Body of pancreas (tissue), 4 donors: ENCODE measurements at regions not wholly inside any gene's neighbourhood (a gene's known extent, or its start where the extent isn't known, plus 50 kb on each side); places are given as distances from the start of the nearest gene placed in this dataset.

Experiments used
- POLR2A ChIP-seq, 3 donors: fragments of 450-650 bp; IDR thresholded peaks; one replicate each; pipeline ENCODE4 v1.6.1; 2016; ENCODE audit warnings: antibody characterized with exemption in 3 of 3, mild to moderate bottlenecking in 2 of 3
- TF ChIP-seq, protein P1 (sequence below), 7 experiments: fragments of 450-650 bp in 4 of 7; fragments of 200-600 bp in 3 of 7; sonication (generic) in 3 of 7; IDR thresholded peaks; one replicate each; pipeline ENCODE4 v1.5.1; 2016 to 2019; ENCODE audit warnings: antibody characterized with exemption in 7 of 7

DNA sequence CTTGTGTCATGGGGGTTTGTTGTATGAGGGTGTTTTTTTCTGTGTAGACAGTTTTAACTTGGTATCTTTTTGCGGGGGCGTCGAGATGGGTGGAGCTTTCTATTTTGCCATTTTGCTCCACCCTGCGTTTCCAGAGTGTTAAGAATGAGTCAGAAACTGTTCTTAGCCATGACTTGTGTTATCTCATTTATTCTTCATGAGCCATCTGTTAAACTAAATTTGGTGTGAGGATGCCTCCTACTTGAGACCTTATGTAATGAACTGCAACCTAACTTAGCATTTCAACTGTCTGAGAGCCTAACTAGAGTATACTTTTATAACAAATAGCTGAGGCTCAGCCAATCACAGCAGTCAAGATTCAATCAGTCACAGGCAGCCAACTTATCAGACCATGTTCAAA, 1873.5 kb downstream of the NCAM2 start:
- no peak for TF ChIP-seq POLR2A (IDR thresholded peaks at IDR 0.05)
- TF ChIP-seq, protein P1, sequence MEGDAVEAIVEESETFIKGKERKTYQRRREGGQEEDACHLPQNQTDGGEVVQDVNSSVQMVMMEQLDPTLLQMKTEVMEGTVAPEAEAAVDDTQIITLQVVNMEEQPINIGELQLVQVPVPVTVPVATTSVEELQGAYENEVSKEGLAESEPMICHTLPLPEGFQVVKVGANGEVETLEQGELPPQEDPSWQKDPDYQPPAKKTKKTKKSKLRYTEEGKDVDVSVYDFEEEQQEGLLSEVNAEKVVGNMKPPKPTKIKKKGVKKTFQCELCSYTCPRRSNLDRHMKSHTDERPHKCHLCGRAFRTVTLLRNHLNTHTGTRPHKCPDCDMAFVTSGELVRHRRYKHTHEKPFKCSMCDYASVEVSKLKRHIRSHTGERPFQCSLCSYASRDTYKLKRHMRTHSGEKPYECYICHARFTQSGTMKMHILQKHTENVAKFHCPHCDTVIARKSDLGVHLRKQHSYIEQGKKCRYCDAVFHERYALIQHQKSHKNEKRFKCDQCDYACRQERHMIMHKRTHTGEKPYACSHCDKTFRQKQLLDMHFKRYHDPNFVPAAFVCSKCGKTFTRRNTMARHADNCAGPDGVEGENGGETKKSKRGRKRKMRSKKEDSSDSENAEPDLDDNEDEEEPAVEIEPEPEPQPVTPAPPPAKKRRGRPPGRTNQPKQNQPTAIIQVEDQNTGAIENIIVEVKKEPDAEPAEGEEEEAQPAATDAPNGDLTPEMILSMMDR (IDR thresholded peaks at IDR 0.05), result no peak
